ENCODE measurements at regions not wholly inside any gene's neighbourhood (a gene's known extent, or its start where the extent isn't known, plus 50 kb on each side); places are given as distances from the start of the nearest gene placed in this dataset.
A peak's percentile ranks its signal among the peaks of the same experiment; 100 is the strongest.

- DNase-seq (ENCODE audit: low spot score in 2 of 2), result no peak
- TF ChIP-seq EP300 (IDR thresholded peaks at IDR 0.05), result no peak
- TF ChIP-seq CTCF (IDR thresholded peaks at IDR 0.05), result no peak
- TF ChIP-seq POLR2A (IDR thresholded peaks at IDR 0.05), result no peak
- 83 to 87% methylated on average over 9 of the region's 9 CpGs for WGBS, 2 donors
- Histone ChIP-seq H3K4me3 (no peak overlapping the region), H3K4me1 (no peaks in the 10 kb centered on the region), H3K27ac (no peak overlapping the region), H3K9me3 (no peaks in the 10 kb centered on the region), H3K27me3 (no peaks in the 10 kb centered on the region), H3K36me3 (no peaks in the 10 kb centered on the region)
These were observed 219.4 kb upstream of the GLRA1 start for GRCh38 chr5:152144030-152144429.

- no peaks in the 10 kb centered on the region for H3K36me3 ChIP-seq
- H3K4me1 ChIP-seq, result no peaks in the 10 kb centered on the region
- DNase-seq (ENCODE audit: low spot score in 2 of 2), result peak; percentile 12 to 18
- no peak overlapping the region for H3K27ac ChIP-seq
- WGBS, 2 donors, result 9 to 21% methylated on average over 3 of the region's 3 CpGs
- H3K9me3 ChIP-seq, result no peaks in the 10 kb centered on the region
- no peak overlapping the region for H3K4me3 ChIP-seq
- no peaks in the 10 kb centered on the region for H3K27me3 ChIP-seq
- no peak for TF ChIP-seq POLR2A (IDR thresholded peaks at IDR 0.05)
- TF ChIP-seq CTCF (IDR thresholded peaks at IDR 0.05), result peak; percentile 56 to 79 (median 70)
These were observed 218.3 kb upstream of the GLRA1 start for GRCh38 chr5:152142840-152143469.

DNA sequence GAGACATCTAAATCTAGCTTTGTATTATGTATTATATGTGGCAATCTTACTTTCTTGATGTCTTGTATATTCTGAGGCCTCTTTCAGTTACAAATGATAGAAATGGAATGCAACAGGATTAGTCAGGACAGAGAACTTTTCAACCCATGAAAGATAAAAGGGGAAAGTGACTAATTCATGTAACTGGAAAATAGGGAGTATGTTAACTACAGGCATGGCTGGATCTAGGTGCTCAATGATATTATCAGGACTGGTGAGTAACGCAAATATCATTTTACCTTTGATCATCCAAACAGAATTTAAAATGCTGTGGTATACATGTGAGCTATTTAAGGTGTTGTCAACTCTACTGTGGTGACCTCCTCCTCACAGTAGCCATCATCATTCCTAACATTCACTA lies 215.7 kb upstream of the GLRA1 start:
- H3K36me3 ChIP-seq, result no peaks in the 10 kb centered on the region
- peaks cover 0 to 10% (median 0%) of the 10 kb centered on the region in 4 donors for H3K4me1 ChIP-seq
- TF ChIP-seq POLR2A (IDR thresholded peaks at IDR 0.05) (no peak), CTCF (IDR thresholded peaks at IDR 0.05) (no peak), EP300 (IDR thresholded peaks at IDR 0.05) (no peak)
- H3K27ac ChIP-seq, result no peak overlapping the region
- H3K4me3 ChIP-seq, result no peak overlapping the region
- WGBS, 2 donors, result 90 to 94% methylated on average over 1 of the region's 1 CpG
- H3K27me3 ChIP-seq, result no peaks in the 10 kb centered on the region
- H3K9me3 ChIP-seq, result no peaks in the 10 kb centered on the region
- DNase-seq (ENCODE audit: low spot score in 2 of 2), result no peak

- Histone ChIP-seq H3K9me3 (no peaks in the 10 kb centered on the region), H3K4me3 (no peak overlapping the region), H3K27ac (no peak overlapping the region), H3K27me3 (no peaks in the 10 kb centered on the region), H3K4me1 (peaks cover 0 to 10% (median 0%) of the 10 kb centered on the region in 4 donors), H3K36me3 (no peaks in the 10 kb centered on the region)
- TF ChIP-seq POLR2A (IDR thresholded peaks at IDR 0.05), result no peak
- no peak for TF ChIP-seq EP300 (IDR thresholded peaks at IDR 0.05)
- no peak for TF ChIP-seq CTCF (IDR thresholded peaks at IDR 0.05)
- no peak for DNase-seq (ENCODE audit: low spot score in 2 of 2)
- 40 to 50% methylated on average over 4 of the region's 4 CpGs for WGBS, 2 donors
These were observed 212.4 kb upstream of the GLRA1 start for GRCh38 chr5:152137063-152137462.

GRCh38 chr5:152136321-152136720 lies 211.7 kb upstream of the GLRA1 start:
- TF ChIP-seq EP300 (IDR thresholded peaks at IDR 0.05), result no peak
- 76 to 77% methylated on average over 6 of the region's 6 CpGs for WGBS, 2 donors
- Histone ChIP-seq H3K4me3 (no peak overlapping the region), H3K27me3 (no peaks in the 10 kb centered on the region), H3K9me3 (no peaks in the 10 kb centered on the region), H3K36me3 (no peaks in the 10 kb centered on the region), H3K4me1 (peaks cover 0 to 10% (median 0%) of the 10 kb centered on the region in 4 donors), H3K27ac (no peak overlapping the region)
- no peak for DNase-seq (ENCODE audit: low spot score in 2 of 2)

GRCh38 chr5:152135827-152136226 lies 211.2 kb upstream of the GLRA1 start:
- 30 to 41% methylated on average over 2 of the region's 2 CpGs for WGBS, 2 donors
- Histone ChIP-seq H3K9me3 (no peaks in the 10 kb centered on the region), H3K27me3 (no peaks in the 10 kb centered on the region), H3K4me3 (no peak overlapping the region), H3K36me3 (no peaks in the 10 kb centered on the region), H3K27ac (no peak overlapping the region), H3K4me1 (peaks cover 0 to 10% (median 0%) of the 10 kb centered on the region in 4 donors)
- DNase-seq (ENCODE audit: low spot score in 2 of 2), result no peak
- TF ChIP-seq CTCF (IDR thresholded peaks at IDR 0.05) (no peak), EP300 (IDR thresholded peaks at IDR 0.05) (no peak), POLR2A (IDR thresholded peaks at IDR 0.05) (no peak)

All from tibial nerve (tissue), 4 donors.